Gastroesophageal sphincter (tissue), 4 donors: ENCODE measurements at regions not wholly inside any gene's neighbourhood (a gene's known extent, or its start where the extent isn't known, plus 50 kb on each side); places are given as distances from the start of the nearest gene placed in this dataset.

Experiments
- ATAC-seq: fragments of 150-250 bp; one replicate; pipeline ENCODE4 v1.9.1; 2016; ENCODE audit warnings: mild to moderate bottlenecking, moderate library complexity
- H3K27ac ChIP-seq, 4 donors: fragments of 200-600 bp; sonication (generic) in 3 of 4; 1 replicate in 3 of 4; 2 replicates in 1 of 4; pipeline ENCODE4 v1.5.1; 2016 to 2019
- H3K27me3 ChIP-seq: fragments of 200-600 bp; sonication (generic); one replicate; pipeline ENCODE4 v1.5.1; 2019
- H3K36me3 ChIP-seq, 2 donors: fragments of 200-600 bp; sonication (generic); one replicate each; pipeline ENCODE4 v1.5.1; 2019; ENCODE audit warnings: control low read depth in 1 of 2
- H3K4me1 ChIP-seq, 3 donors: fragments of 200-600 bp; sonication (generic); 1 replicate in 2 of 3; 2 replicates in 1 of 3; pipeline ENCODE4 v1.5.1; 2016 to 2019; ENCODE audit warnings: control low read depth in 2 of 3
- H3K4me3 ChIP-seq, 2 donors: fragments of 200-600 bp; sonication (generic); one replicate each; pipeline ENCODE4 v1.5.1; 2019; ENCODE audit warnings: mild to moderate bottlenecking in 1 of 2, moderate library complexity in 1 of 2
- H3K9me3 ChIP-seq, 3 donors: fragments of 200-600 bp; sonication (generic); one replicate each; pipeline ENCODE4 v1.5.1; 2017 to 2019; ENCODE audit warnings: control low read depth in 2 of 3
- CTCF ChIP-seq, 4 experiments: fragments of 200-600 bp in 2 of 4; fragments of 450-650 bp in 2 of 4; sonication (generic) in 1 of 4; IDR thresholded peaks; one replicate each; pipeline ENCODE4 v1.5.1; 2017 to 2019; ENCODE audit warnings: antibody characterized with exemption in 4 of 4, mild to moderate bottlenecking in 2 of 4, moderate library complexity in 2 of 4
- EP300 ChIP-seq: sonication (generic); formaldehyde crosslinking; IDR thresholded peaks from one replicate; pipeline ENCODE4 v1.6.1; 2017; ENCODE audit warnings: antibody characterized with exemption, mild to moderate bottlenecking
- POLR2A ChIP-seq, 2 donors: fragments of 450-650 bp; IDR thresholded peaks; one replicate each; pipeline ENCODE4 v1.6.1; 2017; ENCODE audit warnings: antibody characterized with exemption in 2 of 2, mild to moderate bottlenecking in 2 of 2, moderate library complexity in 1 of 2
- POLR2AphosphoS5 ChIP-seq: sonication (generic); formaldehyde crosslinking; IDR thresholded peaks from one replicate; pipeline ENCODE4 v1.6.1; 2017; ENCODE audit warnings: antibody characterized with exemption
- WGBS, 2 donors: methylation state at CpG; one replicate each; pipeline ENCODE4 v1.1.5; 2018; ENCODE audit warnings: low coverage in 1 of 2; 5-methylcytosine and 5-hydroxymethylcytosine counted together

DNA sequence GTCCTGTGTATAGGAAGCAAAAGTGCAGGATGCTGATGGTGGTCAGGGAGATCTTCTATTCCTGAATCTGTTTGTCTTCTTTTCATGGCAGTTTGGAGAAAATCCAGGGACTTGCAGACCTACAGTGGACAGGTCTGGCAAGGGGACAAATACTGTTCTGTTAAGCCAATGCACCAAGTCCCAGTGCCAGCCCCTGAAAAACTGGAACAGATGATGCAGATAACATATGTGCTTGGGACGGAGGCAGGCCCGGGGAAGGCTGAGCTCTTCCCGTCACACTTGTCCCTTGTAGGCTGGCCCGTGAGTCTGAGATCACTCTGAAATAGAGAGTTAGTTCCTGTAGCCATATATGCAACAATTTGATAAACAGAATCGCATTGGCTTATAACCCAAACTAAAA, 265.7 kb downstream of the MTRR start:
- Histone ChIP-seq H3K4me3 (no peak overlapping the region), H3K4me1 (no peaks in the 10 kb centered on the region), H3K27ac (no peak overlapping the region), H3K27me3 (no peaks in the 10 kb centered on the region), H3K36me3 (no peaks in the 10 kb centered on the region), H3K9me3 (no peaks in the 10 kb centered on the region)
- WGBS, 2 donors, result 59 to 74% methylated on average over 3 to 5 of the region's 5 CpGs
- ATAC-seq, result no peak
- TF ChIP-seq EP300 (no peak), POLR2A (IDR thresholded peaks at IDR 0.05) (no peak), CTCF (IDR thresholded peaks at IDR 0.05) (no peak), POLR2AphosphoS5 (no peak)

GRCh38 chr5:8135742-8136141, 266.8 kb downstream of the MTRR start:
- no peak for ATAC-seq
- no peak overlapping the region for H3K4me3 ChIP-seq
- H3K9me3 ChIP-seq, result no peaks in the 10 kb centered on the region
- 46 to 57% methylated on average over 4 of the region's 4 CpGs for WGBS, 2 donors
- H3K27ac ChIP-seq, result no peak overlapping the region
- no peaks in the 10 kb centered on the region for H3K36me3 ChIP-seq
- no peaks in the 10 kb centered on the region for H3K4me1 ChIP-seq
- H3K27me3 ChIP-seq, result no peaks in the 10 kb centered on the region
- TF ChIP-seq POLR2AphosphoS5 (no peak), CTCF (IDR thresholded peaks at IDR 0.05) (no peak), POLR2A (IDR thresholded peaks at IDR 0.05) (no peak), EP300 (no peak)

DNA sequence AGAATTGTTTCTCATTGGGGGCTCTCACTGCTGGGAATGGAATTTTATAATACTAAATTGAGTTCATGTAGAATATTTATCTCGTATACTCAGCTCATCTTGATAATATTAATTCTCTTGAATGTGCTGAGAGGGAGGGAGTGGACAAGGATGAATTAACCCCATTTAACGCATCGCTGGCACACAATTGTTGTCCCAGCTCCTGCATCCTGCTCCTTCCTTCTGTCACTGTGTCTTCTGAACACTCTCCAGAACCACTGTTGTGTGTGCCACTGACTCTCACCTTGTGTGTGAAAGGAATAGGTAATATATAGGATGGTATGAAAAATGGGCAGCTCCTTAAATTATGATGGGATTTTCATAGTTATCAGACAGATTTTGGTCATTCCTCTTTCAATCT, 267.3 kb downstream of the MTRR start:
- Histone ChIP-seq H3K9me3 (no peaks in the 10 kb centered on the region), H3K27me3 (no peaks in the 10 kb centered on the region), H3K4me3 (no peak overlapping the region), H3K27ac (no peak overlapping the region), H3K4me1 (no peaks in the 10 kb centered on the region), H3K36me3 (no peaks in the 10 kb centered on the region)
- no peak for ATAC-seq
- no peak for TF ChIP-seq CTCF (IDR thresholded peaks at IDR 0.05)
- no peak for TF ChIP-seq POLR2AphosphoS5
- TF ChIP-seq EP300, result no peak
- TF ChIP-seq POLR2A (IDR thresholded peaks at IDR 0.05), result no peak
- WGBS, 2 donors, result 73 to 81% methylated on average over 3 of the region's 3 CpGs

GRCh38 chr5:8137941-8138550, 269.1 kb downstream of the MTRR start:
- H3K9me3 ChIP-seq, result no peaks in the 10 kb centered on the region
- TF ChIP-seq POLR2A (IDR thresholded peaks at IDR 0.05) (no peak), POLR2AphosphoS5 (no peak), EP300 (no peak), CTCF (IDR thresholded peaks at IDR 0.05) (no peak)
- H3K27ac ChIP-seq, result no peak overlapping the region
- no peak overlapping the region for H3K4me3 ChIP-seq
- no peaks in the 10 kb centered on the region for H3K36me3 ChIP-seq
- H3K27me3 ChIP-seq, result no peaks in the 10 kb centered on the region
- no peaks in the 10 kb centered on the region for H3K4me1 ChIP-seq
- 52 to 64% methylated on average over 2 of the region's 2 CpGs for WGBS, 2 donors
- ATAC-seq, result no peak

GRCh38 chr5:8138884-8139283, 269.9 kb downstream of the MTRR start:
- Histone ChIP-seq H3K27ac (no peak overlapping the region), H3K36me3 (no peaks in the 10 kb centered on the region), H3K4me1 (no peaks in the 10 kb centered on the region), H3K4me3 (no peak overlapping the region), H3K9me3 (no peaks in the 10 kb centered on the region), H3K27me3 (no peaks in the 10 kb centered on the region)
- TF ChIP-seq CTCF (IDR thresholded peaks at IDR 0.05) (no peak), EP300 (no peak)
- WGBS, 2 donors, result 73 to 91% methylated on average over 3 to 5 of the region's 5 CpGs
- no peak for ATAC-seq
